Rectal smooth muscle tissue (tissue), 1 donor: ENCODE measurements at regions not wholly inside any gene's neighbourhood (a gene's known extent, or its start where the extent isn't known, plus 50 kb on each side); places are given as distances from the start of the nearest gene placed in this dataset.

ENCODE experiments used
- H3K27ac ChIP-seq: one replicate; pipeline ENCODE4 v1.7.0; 2013; ENCODE audit warnings: low read depth, low read length, inconsistent platforms
- H3K27me3 ChIP-seq: one replicate; pipeline ENCODE4 v1.7.0; 2013; ENCODE audit warnings: low read length; ENCODE audit not compliant: control insufficient read depth, insufficient read depth
- H3K36me3 ChIP-seq: one replicate; pipeline ENCODE4 v1.7.0; 2013; ENCODE audit warnings: low read length; ENCODE audit not compliant: control insufficient read depth, insufficient read depth
- H3K4me1 ChIP-seq: one replicate; pipeline ENCODE4 v1.7.0; 2013; ENCODE audit warnings: low read length; ENCODE audit not compliant: control insufficient read depth, insufficient read depth
- H3K4me3 ChIP-seq: one replicate; pipeline ENCODE4 v1.7.0; 2013; ENCODE audit warnings: low read length
- H3K9ac ChIP-seq: one replicate; pipeline ENCODE4 v1.7.0; 2013; ENCODE audit warnings: low read length

DNA sequence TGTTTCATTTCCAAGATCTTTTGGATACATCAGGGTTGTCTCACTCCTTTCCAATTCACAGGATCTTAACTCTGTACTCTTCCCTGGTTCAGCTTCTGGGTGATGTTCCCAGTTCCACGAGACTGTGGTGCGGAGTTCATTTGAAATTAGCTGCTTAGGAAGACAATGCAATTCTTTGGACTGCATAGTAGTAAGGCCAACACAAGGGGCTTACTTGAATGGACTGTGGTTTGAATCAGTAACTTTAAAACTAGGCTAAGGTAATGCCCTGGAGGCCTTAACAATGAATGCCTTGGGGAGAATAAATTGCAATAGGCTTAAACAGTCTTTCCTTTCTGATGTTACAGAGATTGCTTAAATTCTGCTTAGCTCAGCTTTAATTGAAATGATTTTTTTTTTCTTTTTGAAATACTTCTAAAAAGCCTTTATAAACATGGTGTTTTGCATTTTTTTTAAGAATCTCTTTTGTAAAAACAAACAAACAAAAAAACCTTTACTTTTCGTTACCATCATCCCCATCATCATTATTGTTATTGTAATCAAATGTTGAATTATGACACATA, 133.8 kb upstream of the MEF2C start:
- Histone ChIP-seq H3K27ac (no peak overlapping the region), H3K4me1 (no peaks in the 10 kb centered on the region), H3K9ac (no peak overlapping the region), H3K4me3 (no peak overlapping the region), H3K36me3 (no peaks in the 10 kb centered on the region), H3K27me3 (no peaks in the 10 kb centered on the region)

GRCh38 chr5:89015409-89015808, 132.4 kb upstream of the MEF2C start:
- Histone ChIP-seq H3K36me3 (no peaks in the 10 kb centered on the region), H3K4me3 (no peak overlapping the region), H3K27ac (no peak overlapping the region)

GRCh38 chr5:89011778-89012711, 129.1 kb upstream of the MEF2C start:
- no peaks in the 10 kb centered on the region for H3K27me3 ChIP-seq
- no peaks in the 10 kb centered on the region for H3K4me1 ChIP-seq
- H3K36me3 ChIP-seq, result no peaks in the 10 kb centered on the region
- H3K9ac ChIP-seq, result no peak overlapping the region
- no peak overlapping the region for H3K4me3 ChIP-seq
- H3K27ac ChIP-seq, result no peak overlapping the region

More at GRCh38 chr5:89015409-89015808, 132.4 kb upstream of the MEF2C start:
- Histone ChIP-seq H3K9ac (no peak overlapping the region), H3K27me3 (no peaks in the 10 kb centered on the region), H3K4me1 (no peaks in the 10 kb centered on the region)

GRCh38 chr5:89010512-89010911, 127.5 kb upstream of the MEF2C start:
- no peaks in the 10 kb centered on the region for H3K4me1 ChIP-seq
- no peaks in the 10 kb centered on the region for H3K36me3 ChIP-seq
- H3K9ac ChIP-seq, result no peak overlapping the region
- H3K27me3 ChIP-seq, result no peaks in the 10 kb centered on the region
- no peak overlapping the region for H3K4me3 ChIP-seq
- no peak overlapping the region for H3K27ac ChIP-seq

GRCh38 chr5:89008291-89008690, 125.3 kb upstream of the MEF2C start:
- Histone ChIP-seq H3K27me3 (no peaks in the 10 kb centered on the region), H3K27ac (no peak overlapping the region), H3K36me3 (no peaks in the 10 kb centered on the region), H3K4me3 (no peak overlapping the region), H3K9ac (no peak overlapping the region), H3K4me1 (no peaks in the 10 kb centered on the region)

- H3K27ac ChIP-seq, result no peak overlapping the region
- no peaks in the 10 kb centered on the region for H3K4me1 ChIP-seq
- no peak overlapping the region for H3K4me3 ChIP-seq
- no peaks in the 10 kb centered on the region for H3K36me3 ChIP-seq
- H3K27me3 ChIP-seq, result no peaks in the 10 kb centered on the region
- H3K9ac ChIP-seq, result no peak overlapping the region
These were observed 123.0 kb upstream of the MEF2C start for GRCh38 chr5:89005990-89006389.

GRCh38 chr5:89004379-89004778, 121.4 kb upstream of the MEF2C start:
- H3K27me3 ChIP-seq, result no peaks in the 10 kb centered on the region
- no peaks in the 10 kb centered on the region for H3K36me3 ChIP-seq
- H3K27ac ChIP-seq, result no peak overlapping the region
- H3K4me3 ChIP-seq, result no peak overlapping the region
- no peak overlapping the region for H3K9ac ChIP-seq
- no peaks in the 10 kb centered on the region for H3K4me1 ChIP-seq

DNA sequence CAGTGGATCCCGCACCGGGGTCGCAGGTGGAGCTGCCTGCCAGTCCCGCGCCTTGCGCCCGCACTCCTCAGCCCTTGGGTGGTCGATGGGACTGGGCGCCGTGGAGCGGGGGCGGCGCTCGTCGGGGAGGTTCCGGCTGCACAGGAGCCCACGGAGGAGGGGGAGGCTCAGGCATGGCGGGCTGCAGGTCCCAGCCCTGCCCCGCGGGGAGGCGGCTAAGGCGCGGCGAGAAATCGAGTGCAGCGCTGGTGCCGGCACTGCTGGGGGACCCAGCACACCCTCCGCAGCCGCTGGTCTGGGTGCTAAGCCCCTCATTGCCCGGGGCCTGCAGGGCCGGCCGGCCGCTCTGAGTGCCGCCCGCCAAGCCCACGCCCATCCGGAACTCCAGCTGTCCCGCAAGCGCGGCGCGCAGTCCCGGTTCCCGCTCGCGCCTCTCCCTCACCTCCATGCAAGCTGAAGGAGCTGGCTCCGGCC, 120.6 kb upstream of the MEF2C start:
- no peaks in the 10 kb centered on the region for H3K4me1 ChIP-seq
- no peaks in the 10 kb centered on the region for H3K27me3 ChIP-seq
- no peak overlapping the region for H3K27ac ChIP-seq
- H3K4me3 ChIP-seq, result no peak overlapping the region
- no peak overlapping the region for H3K9ac ChIP-seq
- H3K36me3 ChIP-seq, result no peaks in the 10 kb centered on the region

- no peaks in the 10 kb centered on the region for H3K4me1 ChIP-seq
- H3K36me3 ChIP-seq, result no peaks in the 10 kb centered on the region
- no peak overlapping the region for H3K9ac ChIP-seq
- no peak overlapping the region for H3K27ac ChIP-seq
- no peaks in the 10 kb centered on the region for H3K27me3 ChIP-seq
- H3K4me3 ChIP-seq, result no peak overlapping the region
These were observed 116.9 kb upstream of the MEF2C start for GRCh38 chr5:88999853-89000252.

DNA sequence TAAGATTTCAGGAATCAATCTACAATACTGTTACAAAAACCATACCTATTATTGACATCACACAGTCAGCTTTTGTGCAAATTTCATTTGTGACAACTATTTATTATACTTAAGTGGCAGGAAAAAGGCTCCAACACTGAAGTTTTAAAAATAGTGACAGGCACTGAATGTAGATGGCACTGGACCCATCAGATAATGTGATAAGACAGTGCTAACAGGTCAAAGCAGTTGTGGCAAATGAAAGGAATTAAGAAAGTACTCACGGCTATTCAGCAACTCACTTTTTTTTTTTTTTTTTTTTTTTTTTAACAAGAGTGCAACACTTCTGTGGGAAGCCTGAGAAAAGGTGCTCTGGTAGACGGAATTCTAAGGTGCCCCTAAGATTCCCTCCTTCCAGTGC, 115.0 kb upstream of the MEF2C start:
- Histone ChIP-seq H3K4me3 (no peak overlapping the region), H3K27me3 (no peaks in the 10 kb centered on the region), H3K36me3 (no peaks in the 10 kb centered on the region), H3K4me1 (no peaks in the 10 kb centered on the region), H3K9ac (no peak overlapping the region), H3K27ac (no peak overlapping the region)

GRCh38 chr5:88984040-88984439, 101.1 kb upstream of the MEF2C start:
- H3K27me3 ChIP-seq, result no peaks in the 10 kb centered on the region
- no peaks in the 10 kb centered on the region for H3K36me3 ChIP-seq
- H3K27ac ChIP-seq, result no peak overlapping the region
- H3K9ac ChIP-seq, result no peak overlapping the region
- H3K4me1 ChIP-seq, result no peaks in the 10 kb centered on the region
- H3K4me3 ChIP-seq, result no peak overlapping the region

DNA sequence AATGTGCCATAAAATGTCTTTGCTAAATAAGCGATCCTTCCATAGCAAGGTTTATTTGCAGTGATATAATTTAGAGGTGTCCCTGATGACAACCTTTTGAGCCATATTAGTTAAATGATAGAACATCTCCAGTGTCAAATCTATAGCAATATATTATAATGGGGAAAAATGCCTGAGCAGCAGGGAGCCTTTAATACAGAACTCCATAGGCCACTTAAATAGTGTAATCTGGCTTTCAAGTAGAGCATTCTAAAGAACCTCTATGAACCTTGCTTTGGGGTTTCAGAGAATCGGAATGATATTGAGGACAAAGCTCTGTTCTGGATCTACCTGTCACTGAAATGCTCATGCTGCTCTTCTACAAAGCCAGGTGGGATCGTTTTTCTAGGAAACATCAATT, 96.7 kb upstream of the MEF2C start:
- H3K36me3 ChIP-seq, result no peaks in the 10 kb centered on the region
- H3K27ac ChIP-seq, result no peak overlapping the region
- no peak overlapping the region for H3K9ac ChIP-seq
- no peaks in the 10 kb centered on the region for H3K27me3 ChIP-seq
- no peaks in the 10 kb centered on the region for H3K4me1 ChIP-seq
- H3K4me3 ChIP-seq, result no peak overlapping the region

- Histone ChIP-seq H3K27ac (no peak overlapping the region), H3K27me3 (no peaks in the 10 kb centered on the region), H3K4me3 (no peak overlapping the region), H3K9ac (no peak overlapping the region), H3K36me3 (no peaks in the 10 kb centered on the region), H3K4me1 (no peaks in the 10 kb centered on the region)
These were observed 96.3 kb upstream of the MEF2C start for GRCh38 chr5:88979244-88979643.
